ENCODE measurements at regions not wholly inside any gene's neighbourhood (a gene's known extent, or its start where the extent isn't known, plus 50 kb on each side); places are given as distances from the start of the nearest gene placed in this dataset.

DNA sequence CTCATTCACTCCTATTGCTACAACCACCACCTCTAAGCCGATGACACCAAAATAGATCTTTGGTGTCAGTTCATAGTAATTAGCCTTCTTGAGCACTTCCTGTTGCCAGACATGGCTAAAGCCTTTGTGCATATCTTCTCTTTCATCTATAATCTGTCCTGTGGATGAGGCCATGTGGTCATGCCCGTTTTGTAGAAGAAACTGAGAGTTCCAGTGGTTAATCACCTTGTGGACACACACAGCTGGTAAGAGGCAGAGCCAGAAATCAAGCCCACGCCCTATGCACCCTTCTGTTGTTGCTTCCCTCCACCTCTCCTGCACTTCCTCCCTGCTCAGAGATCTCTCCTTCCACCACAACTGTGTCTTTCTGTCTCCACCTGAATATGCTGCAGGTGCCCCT, 285.1 kb upstream of the PFKP start:
- H2BK15ac ChIP-seq (ENCODE audit: low read depth, low read length) = no peak overlapping the region
- in situ Hi-C loops (cut with MboI; ENCODE audit: low sequenced_read_pairs) = no loop called here

More for the DNA sequence above, 285.1 kb upstream of the PFKP start:
- H3K23ac ChIP-seq (ENCODE audit: low read depth, low read length) = no peak overlapping the region
- H3K4me2 ChIP-seq (ENCODE audit: low read depth, low read length) = no peak overlapping the region
- no peak overlapping the region for H4K91ac ChIP-seq (ENCODE audit: insufficient read depth, low read depth, low read length)
- H2AK9ac ChIP-seq (replicated peaks; ENCODE audit: low read depth, low read length, poor library complexity) = no peak overlapping the region
- H3K4me1 ChIP-seq (ENCODE audit: control insufficient read depth, insufficient read depth, low read length) = no peaks in the 10 kb centered on the region
- BruUV-seq (replicated peaks) = no TSS peak
- no peak overlapping the region for H2BK5ac ChIP-seq (ENCODE audit: low read depth, low read length, poor library complexity, severe bottlenecking)
- H3K27me3 ChIP-seq (ENCODE audit: control insufficient read depth, insufficient read depth, low read length) = no peaks in the 10 kb centered on the region
- no peak overlapping the region for H2BK20ac ChIP-seq (ENCODE audit: low read depth, low read length)
- no peak overlapping the region for H3K4me3 ChIP-seq (ENCODE audit: insufficient read depth, low read depth, low read length)
- H4K5ac ChIP-seq (ENCODE audit: low read depth, low read length) = no peak overlapping the region
- no peaks in the 10 kb centered on the region for H3K36me3 ChIP-seq (ENCODE audit: control insufficient read depth, insufficient read depth, low read length)
- WGBS, 2 experiments (ENCODE audit: extremely low coverage in 2 of 2, insufficient read length in 1 of 2) = 57% methylated on average over 1 of the region's 3 CpGs; no CpG with 5 or more reads in 1 of the 2 experiments
- CTCF ChIA-PET = no interaction called here
- no peak for TF ChIP-seq BHLHE40 (IDR thresholded peaks at IDR 0.05; ENCODE audit: low read depth, low read length)
- TF ChIP-seq MAZ (IDR thresholded peaks at IDR 0.05; ENCODE audit: borderline replicate concordance, low read depth, low read length) = no peak
- TF ChIP-seq CEBPB (IDR thresholded peaks at IDR 0.05; ENCODE audit: low read depth, low read length) = no peak
- TF ChIP-seq RFX5 (IDR thresholded peaks at IDR 0.05; ENCODE audit: low read depth, low read length) = no peak
- no peak for TF ChIP-seq SMC3 (IDR thresholded peaks at IDR 0.05; ENCODE audit: low read depth, low read length)
- TF ChIP-seq, protein P1, sequence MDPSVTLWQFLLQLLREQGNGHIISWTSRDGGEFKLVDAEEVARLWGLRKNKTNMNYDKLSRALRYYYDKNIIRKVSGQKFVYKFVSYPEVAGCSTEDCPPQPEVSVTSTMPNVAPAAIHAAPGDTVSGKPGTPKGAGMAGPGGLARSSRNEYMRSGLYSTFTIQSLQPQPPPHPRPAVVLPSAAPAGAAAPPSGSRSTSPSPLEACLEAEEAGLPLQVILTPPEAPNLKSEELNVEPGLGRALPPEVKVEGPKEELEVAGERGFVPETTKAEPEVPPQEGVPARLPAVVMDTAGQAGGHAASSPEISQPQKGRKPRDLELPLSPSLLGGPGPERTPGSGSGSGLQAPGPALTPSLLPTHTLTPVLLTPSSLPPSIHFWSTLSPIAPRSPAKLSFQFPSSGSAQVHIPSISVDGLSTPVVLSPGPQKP (IDR thresholded peaks at IDR 0.05; ENCODE audit: borderline replicate concordance, low read depth, low read length) = no peak
- TF ChIP-seq RAD21 (IDR thresholded peaks at IDR 0.05; ENCODE audit: low read length) = no peak
- TF ChIP-seq POLR2A (IDR thresholded peaks at IDR 0.05; ENCODE audit: low read depth, low read length) = no peak
- TF ChIP-seq, protein P2, sequence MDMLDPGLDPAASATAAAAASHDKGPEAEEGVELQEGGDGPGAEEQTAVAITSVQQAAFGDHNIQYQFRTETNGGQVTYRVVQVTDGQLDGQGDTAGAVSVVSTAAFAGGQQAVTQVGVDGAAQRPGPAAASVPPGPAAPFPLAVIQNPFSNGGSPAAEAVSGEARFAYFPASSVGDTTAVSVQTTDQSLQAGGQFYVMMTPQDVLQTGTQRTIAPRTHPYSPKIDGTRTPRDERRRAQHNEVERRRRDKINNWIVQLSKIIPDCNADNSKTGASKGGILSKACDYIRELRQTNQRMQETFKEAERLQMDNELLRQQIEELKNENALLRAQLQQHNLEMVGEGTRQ (IDR thresholded peaks at IDR 0.05; ENCODE audit: low read depth, low read length) = no peak
- no peak for TF ChIP-seq RCOR1 (IDR thresholded peaks at IDR 0.05; ENCODE audit: insufficient replicate concordance, low read length)
- TF ChIP-seq MAFK (IDR thresholded peaks at IDR 0.05; ENCODE audit: low read depth, low read length) = no peak
- TF ChIP-seq CHD1 (IDR thresholded peaks at IDR 0.05; ENCODE audit: low read depth, low read length) = no peak
- TF ChIP-seq FOS (IDR thresholded peaks at IDR 0.05; ENCODE audit: low read depth, low read length) = no peak
- TF ChIP-seq MXI1 (IDR thresholded peaks at IDR 0.05; ENCODE audit: borderline replicate concordance, low read depth, low read length) = no peak
- TF ChIP-seq, protein P3, sequence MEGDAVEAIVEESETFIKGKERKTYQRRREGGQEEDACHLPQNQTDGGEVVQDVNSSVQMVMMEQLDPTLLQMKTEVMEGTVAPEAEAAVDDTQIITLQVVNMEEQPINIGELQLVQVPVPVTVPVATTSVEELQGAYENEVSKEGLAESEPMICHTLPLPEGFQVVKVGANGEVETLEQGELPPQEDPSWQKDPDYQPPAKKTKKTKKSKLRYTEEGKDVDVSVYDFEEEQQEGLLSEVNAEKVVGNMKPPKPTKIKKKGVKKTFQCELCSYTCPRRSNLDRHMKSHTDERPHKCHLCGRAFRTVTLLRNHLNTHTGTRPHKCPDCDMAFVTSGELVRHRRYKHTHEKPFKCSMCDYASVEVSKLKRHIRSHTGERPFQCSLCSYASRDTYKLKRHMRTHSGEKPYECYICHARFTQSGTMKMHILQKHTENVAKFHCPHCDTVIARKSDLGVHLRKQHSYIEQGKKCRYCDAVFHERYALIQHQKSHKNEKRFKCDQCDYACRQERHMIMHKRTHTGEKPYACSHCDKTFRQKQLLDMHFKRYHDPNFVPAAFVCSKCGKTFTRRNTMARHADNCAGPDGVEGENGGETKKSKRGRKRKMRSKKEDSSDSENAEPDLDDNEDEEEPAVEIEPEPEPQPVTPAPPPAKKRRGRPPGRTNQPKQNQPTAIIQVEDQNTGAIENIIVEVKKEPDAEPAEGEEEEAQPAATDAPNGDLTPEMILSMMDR (conservative IDR thresholded peaks at IDR 0.05; ENCODE audit: low read depth, low read length) = no peak
- no peak for TF ChIP-seq NFE2L2 (IDR thresholded peaks at IDR 0.05; ENCODE audit: low read depth, low read length)
- no peaks in the 10 kb centered on the region for H4K20me1 ChIP-seq (ENCODE audit: insufficient read depth, low read length)
- intact Hi-C loops (cut with micrococcal nuclease) = no loop called here
- POLR2A ChIA-PET (ENCODE audit: unreplicated experiment) = no interaction called here
- no peaks in the 10 kb centered on the region for H3K79me1 ChIP-seq (ENCODE audit: low read depth in 1 of 2, low read length in 2 of 2)
- H3K9ac ChIP-seq (ENCODE audit: low read depth, low read length) = no peak overlapping the region
- no peak overlapping the region for H4K8ac ChIP-seq (ENCODE audit: low read depth in 2 of 2, low read length in 2 of 2)
- no peak overlapping the region for H3K56ac ChIP-seq (ENCODE audit: extremely low read depth, insufficient read depth, low read length)
- DNase-seq (no peak), ATAC-seq (ENCODE audit: low read depth) (no peak)
- no peak overlapping the region for H3K4ac ChIP-seq (ENCODE audit: low read depth, low read length)
- H2AK5ac ChIP-seq (ENCODE audit: low read depth, low read length) = no peak overlapping the region
- H2BK120ac ChIP-seq (ENCODE audit: low read depth, low read length) = no peak overlapping the region
- no peak overlapping the region for H3K14ac ChIP-seq (replicated peaks; ENCODE audit: low read depth, low read length)
- dilution Hi-C loops (cut with HindIII; ENCODE audit: low sequenced_read_pairs, unreplicated experiment) = no loop called here
- peaks cover 26% of the 10 kb centered on the region for H3K9me3 ChIP-seq (ENCODE audit: control insufficient read depth, insufficient read depth, low read length)
- no peak overlapping the region for H2AFZ ChIP-seq (replicated peaks; ENCODE audit: low read length, poor library complexity)
- no peak overlapping the region for H3K18ac ChIP-seq (ENCODE audit: low read depth, low read length)
- H3K27ac ChIP-seq (ENCODE audit: insufficient read depth, low read length) = no peak overlapping the region
- H3K9me1 ChIP-seq (ENCODE audit: insufficient read depth, low read length) = no peaks in the 10 kb centered on the region
